Effector memory CD8-positive, alpha-beta T cell (primary cell): ENCODE measurements at regions not wholly inside any gene's neighbourhood (a gene's known extent, or its start where the extent isn't known, plus 50 kb on each side); places are given as distances from the start of the nearest gene placed in this dataset.
"Not testable (repeated sequence)": the region's sequence is repeated elsewhere in the genome, so short reads cannot be mapped to it uniquely, and the experiment has no call there.

Experiments used
- ATAC-seq: fragments of 150-1000 bp; cut with Tn5 transposase; replicated peaks from 2 replicates; pipeline ENCODE4 v1.10.0; 2021; ENCODE audit warnings: mild to moderate bottlenecking, moderate library complexity
- DNase-seq, 3 experiments: peaks; one replicate each; pipeline ENCODE4 v3.0.0; 2021
- H3K27ac Mint-ChIP-seq, 2 donors: one replicate each; pipeline ENCODE4 v1.8.0; 2022; ENCODE audit warnings: mild to moderate bottlenecking in 2 of 2, mixed read lengths in 2 of 2, moderate library complexity in 2 of 2
- H3K27me3 Mint-ChIP-seq, 2 donors: one replicate each; pipeline ENCODE4 v1.8.0; 2022; ENCODE audit warnings: mixed read lengths in 2 of 2
- H3K36me3 Mint-ChIP-seq: one replicate; pipeline ENCODE4 v1.8.0; 2022; ENCODE audit warnings: mild to moderate bottlenecking, moderate library complexity, mixed read lengths; ENCODE audit not compliant: insufficient read depth
- H3K4me1 Mint-ChIP-seq, 2 donors: one replicate each; pipeline ENCODE4 v1.8.0; 2022; ENCODE audit warnings: low read depth in 2 of 2, mixed read lengths in 2 of 2
- H3K4me3 Mint-ChIP-seq, 2 donors: one replicate each; pipeline ENCODE4 v1.8.0; 2022; ENCODE audit warnings: mild to moderate bottlenecking in 2 of 2, mixed read lengths in 2 of 2, moderate library complexity in 2 of 2
- H3K9me3 Mint-ChIP-seq, 2 donors: one replicate each; pipeline ENCODE4 v1.8.0; 2022; ENCODE audit warnings: mixed read lengths in 2 of 2

- DNase-seq (no peak), ATAC-seq (no peak)
- Mint-ChIP-seq H3K27ac (no peak overlapping the region), H3K36me3 (peaks cover 32% of the 10 kb centered on the region), H3K4me3 (no peak overlapping the region), H3K4me1 (peaks cover 4 to 14% of the 10 kb centered on the region in 2 donors), H3K27me3 (peaks cover 100% of the 10 kb centered on the region in 2 donors), H3K9me3 (peaks cover 3 to 7% of the 10 kb centered on the region in 2 donors)
Measured at GRCh38 chr6:28812778-28813569, 110.8 kb downstream of the TRIM27 start.

- Mint-ChIP-seq H3K27ac (no peak overlapping the region), H3K36me3 (peaks cover 26% of the 10 kb centered on the region), H3K27me3 (peaks cover 98 to 100% of the 10 kb centered on the region in 2 donors), H3K4me3 (peak overlapping the region; percentile 2 to 4), H3K9me3 (peaks cover 3 to 7% of the 10 kb centered on the region in 2 donors), H3K4me1 (peaks cover 4 to 14% of the 10 kb centered on the region in 2 donors)
- DNase-seq, result no peak
- no peak for ATAC-seq
Measured at GRCh38 chr6:28814032-28814976, 109.5 kb downstream of the TRIM27 start.

GRCh38 chr6:28816339-28816908, 107.4 kb downstream of the TRIM27 start:
- H3K36me3 Mint-ChIP-seq, result peaks cover 15% of the 10 kb centered on the region

GRCh38 chr6:28816909-28817807, 106.6 kb downstream of the TRIM27 start:
- DNase-seq (no peak), ATAC-seq (no peak)
- no peak overlapping the region for H3K4me3 Mint-ChIP-seq
- H3K4me1 Mint-ChIP-seq, result peaks cover 0 to 6% of the 10 kb centered on the region in 2 donors
- peaks cover 0 to 7% of the 10 kb centered on the region in 2 donors for H3K9me3 Mint-ChIP-seq
- H3K27me3 Mint-ChIP-seq, result peaks cover 88 to 92% of the 10 kb centered on the region in 2 donors
- H3K27ac Mint-ChIP-seq, result no peak overlapping the region
- H3K36me3 Mint-ChIP-seq, result peaks cover 11% of the 10 kb centered on the region

More at GRCh38 chr6:28816339-28816908, 107.4 kb downstream of the TRIM27 start:
- ATAC-seq, result no peak
- peaks cover 0 to 7% of the 10 kb centered on the region in 2 donors for H3K9me3 Mint-ChIP-seq
- DNase-seq, result no peak
- H3K4me3 Mint-ChIP-seq, result no peak overlapping the region
- H3K27ac Mint-ChIP-seq, result no peak overlapping the region
- H3K27me3 Mint-ChIP-seq, result peaks cover 88 to 92% of the 10 kb centered on the region in 2 donors
- peaks cover 0 to 6% of the 10 kb centered on the region in 2 donors for H3K4me1 Mint-ChIP-seq

GRCh38 chr6:28817808-28818145, 106.0 kb downstream of the TRIM27 start:
- no peak overlapping the region for H3K27ac Mint-ChIP-seq
- H3K4me3 Mint-ChIP-seq, result no peak overlapping the region
- H3K36me3 Mint-ChIP-seq, result peaks cover 11% of the 10 kb centered on the region
- H3K27me3 Mint-ChIP-seq, result peaks cover 84 to 91% of the 10 kb centered on the region in 2 donors
- no peak for ATAC-seq
- peaks cover 0 to 6% of the 10 kb centered on the region in 2 donors for H3K4me1 Mint-ChIP-seq
- peaks cover 0 to 7% of the 10 kb centered on the region in 2 donors for H3K9me3 Mint-ChIP-seq
- no peak for DNase-seq

GRCh38 chr6:28824793-28825731, 98.7 kb downstream of the TRIM27 start:
- Mint-ChIP-seq H3K9me3 (no peaks in the 10 kb centered on the region), H3K27me3 (peaks cover 87 to 94% of the 10 kb centered on the region in 2 donors), H3K4me1 (peaks cover 0 to 6% of the 10 kb centered on the region in 2 donors), H3K4me3 (no peak overlapping the region), H3K36me3 (no peaks in the 10 kb centered on the region), H3K27ac (no peak overlapping the region)
- DNase-seq, result no peak
- no peak for ATAC-seq

GRCh38 chr6:28825732-28826293, 98.0 kb downstream of the TRIM27 start:
- Mint-ChIP-seq H3K27me3 (peaks cover 93 to 99% of the 10 kb centered on the region in 2 donors), H3K4me3 (no peak overlapping the region), H3K36me3 (no peaks in the 10 kb centered on the region), H3K4me1 (peaks cover 0 to 6% of the 10 kb centered on the region in 2 donors), H3K9me3 (no peaks in the 10 kb centered on the region), H3K27ac (no peak overlapping the region)
- DNase-seq, result no peak
- no peak for ATAC-seq

- H3K4me1 Mint-ChIP-seq, H3K9me3 Mint-ChIP-seq, H3K27ac Mint-ChIP-seq, H3K36me3 Mint-ChIP-seq, ATAC-seq, DNase-seq, H3K4me3 Mint-ChIP-seq: not testable (repeated sequence)
- peaks cover 59 to 69% of the 10 kb centered on the region in 2 donors for H3K27me3 Mint-ChIP-seq
Measured at GRCh38 chr6:28831683-28832082, 92.1 kb downstream of the TRIM27 start.

GRCh38 chr6:28836703-28837102, 87.1 kb downstream of the TRIM27 start:
- ATAC-seq, H3K9me3 Mint-ChIP-seq, H3K4me3 Mint-ChIP-seq, DNase-seq, H3K27ac Mint-ChIP-seq: not testable (repeated sequence)
- peaks cover 30% of the 10 kb centered on the region for H3K36me3 Mint-ChIP-seq
- H3K27me3 Mint-ChIP-seq, result peaks cover 27 to 30% of the 10 kb centered on the region in 2 donors
- H3K4me1 Mint-ChIP-seq, result peaks cover 20 to 24% of the 10 kb centered on the region in 2 donors

GRCh38 chr6:28838289-28838633, 85.5 kb downstream of the TRIM27 start:
- ATAC-seq (peak; percentile 70), DNase-seq (peak; percentile 77 to 82 (median 79))
- peak overlapping the region; percentile 90 to 94 for H3K4me3 Mint-ChIP-seq
- peak overlapping the region; percentile 98 to 99 for H3K27ac Mint-ChIP-seq
- H3K9me3 Mint-ChIP-seq, result no peaks in the 10 kb centered on the region
- peaks cover 20 to 24% of the 10 kb centered on the region in 2 donors for H3K4me1 Mint-ChIP-seq
- peaks cover 30% of the 10 kb centered on the region for H3K36me3 Mint-ChIP-seq
- H3K27me3 Mint-ChIP-seq, result peaks cover 33 to 39% of the 10 kb centered on the region in 2 donors

GRCh38 chr6:28838634-28839442, 84.9 kb downstream of the TRIM27 start:
- peaks cover 33 to 39% of the 10 kb centered on the region in 2 donors for H3K27me3 Mint-ChIP-seq
- peak; percentile 66 for ATAC-seq
- H3K27ac Mint-ChIP-seq, result peak overlapping the region; percentile 98 to 99
- peak; percentile 62 to 72 (median 62) for DNase-seq
- H3K4me3 Mint-ChIP-seq, result peak overlapping the region; percentile 90 to 94
- H3K36me3 Mint-ChIP-seq, result peaks cover 30% of the 10 kb centered on the region
- peaks cover 20 to 24% of the 10 kb centered on the region in 2 donors for H3K4me1 Mint-ChIP-seq
- H3K9me3 Mint-ChIP-seq, result no peaks in the 10 kb centered on the region
